H1 (cell line): ENCODE measurements at regions not wholly inside any gene's neighbourhood (a gene's known extent, or its start where the extent isn't known, plus 50 kb on each side); places are given as distances from the start of the nearest gene placed in this dataset.

ENCODE experiments used
- GABPA ChIP-seq: IDR thresholded peaks from 2 replicates; pipeline ENCODE4 v1.6.1; 2011; ENCODE audit warnings: mild to moderate bottlenecking, low read length, moderate library complexity, borderline replicate concordance; ENCODE audit not compliant: insufficient read depth
- KDM1A ChIP-seq: fragments of 200-600, 300-600 bp; sonication (generic); IDR thresholded peaks from 2 replicates; pipeline ENCODE4 v1.7.1; 2016; ENCODE audit warnings: mild to moderate bottlenecking, low read length, borderline replicate concordance
- SIRT6 ChIP-seq: IDR thresholded peaks from one replicate; pipeline ENCODE4 v1.7.1; 2012; ENCODE audit warnings: low read length, inconsistent platforms
- ZNF274 ChIP-seq: IDR thresholded peaks from 2 replicates; pipeline ENCODE4 v1.7.0; 2012; ENCODE audit warnings: low read length, borderline replicate concordance; ENCODE audit errors: extremely low read depth
- TF ChIP-seq, protein P1 (sequence below), 3 experiments: IDR thresholded peaks; 1 replicate in 2 of 3; 2 replicates in 1 of 3; pipeline versions ENCODE4 v1.5.1 to v1.6.1; 2011; ENCODE audit warnings: low read length in 3 of 3, mild to moderate bottlenecking in 3 of 3, inconsistent platforms in 2 of 3, low read depth in 1 of 3, moderate library complexity in 1 of 3; ENCODE audit not compliant: insufficient read depth in 1 of 3; ENCODE audit errors: control extremely low read depth in 1 of 3

DNA sequence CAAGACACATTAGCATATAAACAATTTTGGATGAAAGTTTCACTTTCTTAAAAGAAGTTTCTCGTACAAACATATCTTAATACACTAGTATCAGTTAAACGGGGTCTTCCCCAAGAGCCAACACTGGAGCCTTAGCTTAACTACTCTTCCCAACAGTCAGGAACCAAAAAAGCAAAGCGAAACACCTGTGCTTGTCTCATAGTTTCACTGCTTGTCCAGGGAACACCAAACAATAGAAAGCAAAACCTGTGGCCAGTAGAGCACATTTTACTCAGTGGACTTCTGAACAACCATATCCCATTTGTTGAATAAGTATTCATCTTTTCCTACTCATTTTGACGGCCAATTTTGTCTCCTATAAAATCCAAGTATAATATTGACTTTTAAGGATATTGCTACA lies 391.4 kb downstream of the ELAVL2 start (continued):
- TF ChIP-seq, protein P1, sequence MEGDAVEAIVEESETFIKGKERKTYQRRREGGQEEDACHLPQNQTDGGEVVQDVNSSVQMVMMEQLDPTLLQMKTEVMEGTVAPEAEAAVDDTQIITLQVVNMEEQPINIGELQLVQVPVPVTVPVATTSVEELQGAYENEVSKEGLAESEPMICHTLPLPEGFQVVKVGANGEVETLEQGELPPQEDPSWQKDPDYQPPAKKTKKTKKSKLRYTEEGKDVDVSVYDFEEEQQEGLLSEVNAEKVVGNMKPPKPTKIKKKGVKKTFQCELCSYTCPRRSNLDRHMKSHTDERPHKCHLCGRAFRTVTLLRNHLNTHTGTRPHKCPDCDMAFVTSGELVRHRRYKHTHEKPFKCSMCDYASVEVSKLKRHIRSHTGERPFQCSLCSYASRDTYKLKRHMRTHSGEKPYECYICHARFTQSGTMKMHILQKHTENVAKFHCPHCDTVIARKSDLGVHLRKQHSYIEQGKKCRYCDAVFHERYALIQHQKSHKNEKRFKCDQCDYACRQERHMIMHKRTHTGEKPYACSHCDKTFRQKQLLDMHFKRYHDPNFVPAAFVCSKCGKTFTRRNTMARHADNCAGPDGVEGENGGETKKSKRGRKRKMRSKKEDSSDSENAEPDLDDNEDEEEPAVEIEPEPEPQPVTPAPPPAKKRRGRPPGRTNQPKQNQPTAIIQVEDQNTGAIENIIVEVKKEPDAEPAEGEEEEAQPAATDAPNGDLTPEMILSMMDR (IDR thresholded peaks at IDR 0.05; ENCODE audit: control extremely low read depth in 1 of 3, insufficient read depth in 1 of 3, low read depth in 1 of 3, low read length in 3 of 3), result no peak
- TF ChIP-seq KDM1A (no peak), GABPA (no peak), ZNF274 (no peak), SIRT6 (no peak)
- TF ChIP-seq, all 59 proteins: peak for 0
